ENCODE measurements at regions not wholly inside any gene's neighbourhood (a gene's known extent, or its start where the extent isn't known, plus 50 kb on each side); places are given as distances from the start of the nearest gene placed in this dataset.

DNA sequence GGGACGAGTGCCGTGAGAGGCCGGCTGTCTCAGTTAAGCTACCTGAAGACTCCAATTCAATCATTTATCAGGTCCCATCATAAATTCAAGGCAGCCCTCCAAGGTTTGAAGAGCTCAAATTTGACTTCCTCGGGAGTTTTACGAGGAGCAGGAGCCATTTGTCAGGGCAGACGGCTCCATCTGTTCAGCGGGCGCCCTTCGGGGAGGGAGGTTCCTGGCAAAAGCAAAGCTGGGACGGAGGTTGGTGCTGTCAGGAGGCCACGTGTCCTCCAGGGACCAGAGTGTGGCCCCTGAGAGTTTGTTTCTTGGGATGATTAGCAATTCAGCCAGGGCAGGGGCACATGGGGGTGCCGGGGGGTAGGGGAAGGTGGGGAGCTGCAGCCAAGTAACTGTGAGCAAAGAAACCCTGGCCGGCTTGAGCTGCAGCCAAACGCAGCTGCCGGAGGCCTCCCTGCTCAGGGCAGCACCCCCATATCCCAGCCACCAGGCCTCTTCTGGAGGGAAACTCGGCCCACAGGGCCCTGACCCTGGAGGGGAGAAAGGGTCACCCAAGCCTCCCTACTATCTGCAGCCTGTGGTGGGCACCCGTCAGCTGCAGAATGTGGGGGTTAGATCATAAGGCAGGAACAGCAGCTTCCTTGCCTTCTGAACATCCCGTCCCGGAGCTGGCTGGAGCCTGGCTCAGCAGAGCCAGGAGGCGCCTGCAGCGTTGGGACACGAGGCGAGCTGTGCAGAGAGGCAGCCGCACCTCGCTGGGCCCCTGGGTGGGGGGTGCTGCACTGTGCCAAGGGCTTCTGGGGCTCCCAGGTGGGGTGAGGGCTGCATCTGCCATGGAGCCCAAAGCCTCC is 63.6 kb upstream of the GATA5 start:
- no peak for TF ChIP-seq EZH2phosphoT487 (IDR thresholded peaks at IDR 0.05; ENCODE audit: borderline replicate concordance, low read length)
- TF ChIP-seq, protein P1, sequence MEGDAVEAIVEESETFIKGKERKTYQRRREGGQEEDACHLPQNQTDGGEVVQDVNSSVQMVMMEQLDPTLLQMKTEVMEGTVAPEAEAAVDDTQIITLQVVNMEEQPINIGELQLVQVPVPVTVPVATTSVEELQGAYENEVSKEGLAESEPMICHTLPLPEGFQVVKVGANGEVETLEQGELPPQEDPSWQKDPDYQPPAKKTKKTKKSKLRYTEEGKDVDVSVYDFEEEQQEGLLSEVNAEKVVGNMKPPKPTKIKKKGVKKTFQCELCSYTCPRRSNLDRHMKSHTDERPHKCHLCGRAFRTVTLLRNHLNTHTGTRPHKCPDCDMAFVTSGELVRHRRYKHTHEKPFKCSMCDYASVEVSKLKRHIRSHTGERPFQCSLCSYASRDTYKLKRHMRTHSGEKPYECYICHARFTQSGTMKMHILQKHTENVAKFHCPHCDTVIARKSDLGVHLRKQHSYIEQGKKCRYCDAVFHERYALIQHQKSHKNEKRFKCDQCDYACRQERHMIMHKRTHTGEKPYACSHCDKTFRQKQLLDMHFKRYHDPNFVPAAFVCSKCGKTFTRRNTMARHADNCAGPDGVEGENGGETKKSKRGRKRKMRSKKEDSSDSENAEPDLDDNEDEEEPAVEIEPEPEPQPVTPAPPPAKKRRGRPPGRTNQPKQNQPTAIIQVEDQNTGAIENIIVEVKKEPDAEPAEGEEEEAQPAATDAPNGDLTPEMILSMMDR (IDR thresholded peaks at IDR 0.05; ENCODE audit: low read depth, low read length, poor library complexity, severe bottlenecking) = no peak
- H3K79me2 ChIP-seq (ENCODE audit: control insufficient read depth, low read length) = no peaks in the 10 kb centered on the region
- H3K9me2 ChIP-seq (replicated peaks; ENCODE audit: control insufficient read depth, low read length) = no peaks in the 10 kb centered on the region
- no peaks in the 10 kb centered on the region for H3K36me3 ChIP-seq (ENCODE audit: control insufficient read depth, low read length)
- H3K9me3 ChIP-seq (ENCODE audit: control insufficient read depth, insufficient read depth, low read length) = no peaks in the 10 kb centered on the region
- H3F3A ChIP-seq (ENCODE audit: control insufficient read depth, insufficient read depth) = no peaks in the 10 kb centered on the region
- H3K4me2 ChIP-seq (ENCODE audit: low read length) = no peak overlapping the region
- H3K4me1 ChIP-seq (ENCODE audit: control insufficient read depth, low read length) = no peaks in the 10 kb centered on the region
- H4K20me1 ChIP-seq (ENCODE audit: control insufficient read depth, insufficient read depth, low read depth, low read length) = no peaks in the 10 kb centered on the region
- no peak overlapping the region for H3K4me3 ChIP-seq (ENCODE audit: low read length)
- no peak overlapping the region for H3K27ac ChIP-seq (ENCODE audit: low read depth, low read length)
- H3K27me3 ChIP-seq (ENCODE audit: control insufficient read depth, low read length) = no peaks in the 10 kb centered on the region

DNA sequence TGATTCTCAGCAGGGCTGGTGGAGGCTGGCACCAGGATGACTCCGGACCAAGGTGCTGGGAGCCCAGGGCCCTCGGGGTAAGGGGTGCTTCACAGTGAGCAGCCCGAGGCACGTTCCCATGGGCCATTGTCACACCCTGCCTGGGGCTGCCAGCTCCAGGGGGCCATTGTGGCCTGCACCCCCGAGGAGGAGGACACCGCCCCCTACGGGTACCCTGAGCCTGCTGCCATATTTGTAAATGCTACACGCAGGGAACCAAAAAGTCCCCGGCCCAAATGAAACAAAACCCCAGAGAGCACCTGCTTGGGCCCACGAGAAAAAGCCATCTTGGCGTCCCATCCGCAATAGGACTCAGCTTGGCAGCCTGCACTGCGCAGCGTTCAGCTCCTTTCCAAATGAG is 64.7 kb upstream of the GATA5 start:
- H3K27me3 ChIP-seq (ENCODE audit: control insufficient read depth, low read length) = no peaks in the 10 kb centered on the region

DNA sequence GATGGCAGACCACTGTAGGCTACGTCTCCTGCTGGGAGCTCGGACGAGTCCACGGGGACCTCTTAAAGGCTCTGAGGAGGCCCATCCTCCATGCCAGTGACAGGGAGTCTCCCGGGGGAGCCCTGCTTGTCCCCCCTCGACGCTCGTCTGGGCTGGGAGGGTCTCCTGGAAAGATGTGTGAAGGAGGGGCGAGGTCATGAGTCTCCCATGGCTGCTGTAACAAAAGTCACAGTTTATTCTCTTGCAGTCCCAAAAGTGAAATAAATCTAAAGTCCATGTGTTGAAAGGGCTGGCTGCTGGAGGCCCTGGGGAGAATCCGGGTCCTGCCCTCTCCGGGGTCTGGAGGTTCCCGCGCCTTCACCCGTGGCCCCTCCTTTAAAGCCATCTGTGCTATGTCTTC is 67.1 kb upstream of the GATA5 start:
- no peaks in the 10 kb centered on the region for H3K9me3 ChIP-seq (ENCODE audit: control insufficient read depth, insufficient read depth, low read length)
- no peak for TF ChIP-seq EZH2phosphoT487 (IDR thresholded peaks at IDR 0.05; ENCODE audit: borderline replicate concordance, low read length)
- TF ChIP-seq, protein P1 (IDR thresholded peaks at IDR 0.05; ENCODE audit: low read depth, low read length, poor library complexity, severe bottlenecking) = no peak
- no peak overlapping the region for H3K4me3 ChIP-seq (ENCODE audit: low read length)
- no peaks in the 10 kb centered on the region for H3F3A ChIP-seq (ENCODE audit: control insufficient read depth, insufficient read depth)
- H3K79me2 ChIP-seq (ENCODE audit: control insufficient read depth, low read length) = no peaks in the 10 kb centered on the region
- H3K27ac ChIP-seq (ENCODE audit: low read depth, low read length) = no peak overlapping the region
- no peaks in the 10 kb centered on the region for H3K27me3 ChIP-seq (ENCODE audit: control insufficient read depth, low read length)
- no peaks in the 10 kb centered on the region for H3K4me1 ChIP-seq (ENCODE audit: control insufficient read depth, low read length)
- no peaks in the 10 kb centered on the region for H3K9me2 ChIP-seq (replicated peaks; ENCODE audit: control insufficient read depth, low read length)
- H3K4me2 ChIP-seq (ENCODE audit: low read length) = no peak overlapping the region
- H4K20me1 ChIP-seq (ENCODE audit: control insufficient read depth, insufficient read depth, low read depth, low read length) = no peaks in the 10 kb centered on the region
- no peaks in the 10 kb centered on the region for H3K36me3 ChIP-seq (ENCODE audit: control insufficient read depth, low read length)

More for the DNA sequence above, 64.7 kb upstream of the GATA5 start:
- Histone ChIP-seq H3K4me2 (ENCODE audit: low read length) (no peak overlapping the region), H3K27ac (ENCODE audit: low read depth, low read length) (no peak overlapping the region), H3K36me3 (ENCODE audit: control insufficient read depth, low read length) (no peaks in the 10 kb centered on the region), H4K20me1 (ENCODE audit: control insufficient read depth, insufficient read depth, low read depth, low read length) (no peaks in the 10 kb centered on the region), H3F3A (ENCODE audit: control insufficient read depth, insufficient read depth) (no peaks in the 10 kb centered on the region), H3K4me3 (ENCODE audit: low read length) (no peak overlapping the region), H3K4me1 (ENCODE audit: control insufficient read depth, low read length) (no peaks in the 10 kb centered on the region), H3K9me2 (replicated peaks; ENCODE audit: control insufficient read depth, low read length) (no peaks in the 10 kb centered on the region), H3K79me2 (ENCODE audit: control insufficient read depth, low read length) (no peaks in the 10 kb centered on the region), H3K9me3 (ENCODE audit: control insufficient read depth, insufficient read depth, low read length) (no peaks in the 10 kb centered on the region)
- TF ChIP-seq, protein P1 (IDR thresholded peaks at IDR 0.05; ENCODE audit: low read depth, low read length, poor library complexity, severe bottlenecking) = peak; percentile 48
- no peak for TF ChIP-seq EZH2phosphoT487 (IDR thresholded peaks at IDR 0.05; ENCODE audit: borderline replicate concordance, low read length)
